Lung microvascular endothelial cell (primary cell): ENCODE measurements at regions not wholly inside any gene's neighbourhood (a gene's known extent, or its start where the extent isn't known, plus 50 kb on each side); places are given as distances from the start of the nearest gene placed in this dataset.

Source experiments
- DNase-seq, 2 donors: peaks; one replicate each; pipeline versions ENCODE4 v3.0.0 to v3.0.0-alpha.2; 2010; ENCODE audit warnings: low read depth in 2 of 2

DNA sequence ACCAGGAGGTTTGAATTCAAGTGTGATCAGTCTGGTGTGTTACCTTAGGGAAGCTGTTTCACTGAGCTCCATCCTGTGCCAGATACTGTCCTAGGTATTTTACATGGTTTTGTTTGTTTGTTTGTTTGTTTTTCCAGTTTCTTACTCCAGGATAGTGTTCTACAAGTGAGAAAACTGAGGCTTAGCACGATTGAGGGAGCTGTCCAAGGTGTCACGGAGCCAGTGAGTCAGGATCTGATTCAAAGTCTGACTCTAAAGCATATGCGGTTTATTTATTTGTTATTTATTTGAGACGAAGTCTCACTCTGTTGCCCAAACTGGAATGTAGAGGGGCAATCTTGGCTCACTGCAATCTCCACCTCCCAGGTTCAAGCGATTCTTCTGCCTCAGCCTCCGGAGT lies 79.7 kb upstream of the GNG2 start:
- peak; percentile 16 to 41 for DNase-seq

- DNase-seq = no peak
Observed at GRCh38 chr14:51781381-51781780, 79.0 kb upstream of the GNG2 start.

DNA sequence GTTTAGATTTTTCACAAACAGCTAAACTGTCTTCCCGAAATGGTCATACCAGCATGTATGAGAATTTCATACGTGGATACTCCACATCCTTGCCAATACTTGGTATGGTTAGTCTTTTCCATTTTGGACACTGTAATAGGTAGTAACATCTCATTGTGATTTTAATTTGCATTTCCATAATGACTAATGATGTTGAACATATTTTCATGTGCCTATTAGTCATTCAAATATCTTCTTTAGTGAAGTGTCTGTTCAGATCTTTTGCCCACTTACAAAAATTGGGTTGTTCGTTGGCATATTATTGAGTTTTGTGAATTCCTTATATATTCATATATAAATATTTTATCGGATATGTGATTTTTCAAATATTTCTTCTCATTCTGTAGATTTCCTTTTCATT lies 78.0 kb upstream of the GNG2 start:
- no peak for DNase-seq

DNA sequence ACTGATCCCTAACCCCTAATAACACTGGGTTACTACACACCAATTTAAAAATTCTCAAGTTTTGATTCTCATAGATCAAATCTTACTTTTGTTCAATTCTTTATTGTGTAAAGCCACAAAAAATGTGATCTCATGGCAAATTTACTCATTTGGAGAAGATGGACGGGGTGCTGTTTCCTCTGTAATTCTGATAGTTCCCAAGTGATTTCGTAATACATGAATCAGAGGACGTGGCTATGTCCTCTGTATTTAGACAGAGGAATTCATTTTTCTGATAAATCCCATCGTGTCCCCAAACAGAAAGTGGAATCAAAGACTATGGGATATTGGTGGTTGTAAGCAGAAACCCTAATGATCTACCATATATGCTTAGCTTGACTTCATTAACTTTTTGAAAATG lies 76.6 kb upstream of the GNG2 start:
- peak; percentile 22 to 34 for DNase-seq

GRCh38 chr14:51784466-51784865 lies 75.9 kb upstream of the GNG2 start:
- DNase-seq = no peak

- no peak for DNase-seq
Observed at GRCh38 chr14:51786227-51786626, 74.2 kb upstream of the GNG2 start.

DNA sequence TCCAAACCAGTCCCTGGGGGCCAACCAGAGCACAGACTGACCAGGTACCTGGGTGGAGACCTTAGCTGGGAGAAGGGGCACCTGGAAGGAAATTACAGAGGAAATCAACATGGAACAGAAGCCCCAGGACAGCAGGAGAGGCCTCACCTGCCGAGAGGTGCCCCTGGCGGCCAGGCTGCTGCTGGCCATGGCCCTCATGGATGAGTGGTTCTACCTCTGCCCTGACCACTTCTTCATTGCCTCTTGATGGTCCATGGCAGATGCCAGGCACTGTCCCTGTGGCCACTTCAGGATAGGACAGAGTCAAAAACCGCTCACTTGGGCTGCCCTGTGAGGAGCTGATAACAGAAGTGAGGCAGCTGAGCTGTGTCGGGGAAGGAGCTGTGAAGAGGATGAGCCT lies 73.1 kb upstream of the GNG2 start:
- DNase-seq = no peak

- DNase-seq = no peak
Observed at GRCh38 chr14:51789114-51789513, 71.3 kb upstream of the GNG2 start.

- no peak for DNase-seq
Observed at GRCh38 chr14:51789596-51789995, 70.8 kb upstream of the GNG2 start.

GRCh38 chr14:51792809-51793208 lies 67.6 kb upstream of the GNG2 start:
- no peak for DNase-seq

- no peak for DNase-seq
Observed at GRCh38 chr14:51805541-51805940, 54.9 kb upstream of the GNG2 start.

GRCh38 chr14:51806026-51807023 lies 54.1 kb upstream of the GNG2 start:
- DNase-seq = peak in 1 of 2 donors; percentile 2

GRCh38 chr14:51807356-51807755 lies 53.1 kb upstream of the GNG2 start:
- no peak for DNase-seq
